ENCODE measurements at regions not wholly inside any gene's neighbourhood (a gene's known extent, or its start where the extent isn't known, plus 50 kb on each side); places are given as distances from the start of the nearest gene placed in this dataset.

GRCh38 chr4:12852338-12853307 is 631.5 kb downstream of the RAB28 start (continued):
- TF ChIP-seq REST (IDR thresholded peaks at IDR 0.05; ENCODE audit: unreplicated experiment) (no peak), CREB1 (CRISPR knock-in tag; IDR thresholded peaks at IDR 0.05; ENCODE audit: low read depth) (peak; percentile 44; the same call in 1 of the 2 replicates), ETS1 (IDR thresholded peaks at IDR 0.05) (no peak), EZH2phosphoT487 (IDR thresholded peaks at IDR 0.05; ENCODE audit: unreplicated experiment) (no peak), POLR2AphosphoS5 (IDR thresholded peaks at IDR 0.05; ENCODE audit: low read depth) (no peak), JUNB (IDR thresholded peaks at IDR 0.05; ENCODE audit: unreplicated experiment) (no peak)

- peaks cover 9% of the 10 kb centered on the region for H3K4me1 Mint-ChIP-seq
- 0 out of 2 replicates have a peak overlapping the region, but pooled peaks have one; percentile 10 for H3K27ac Mint-ChIP-seq
- H3K27me3 ChIP-seq (ENCODE audit: insufficient read depth): no peaks in the 10 kb centered on the region
- H3K9me2 ChIP-seq (ENCODE audit: insufficient read depth): no peaks in the 10 kb centered on the region; the same call in 1 of the 2 replicates
- H3F3A ChIP-seq (replicated peaks; ENCODE audit: low read depth): no peaks in the 10 kb centered on the region
- H3K4me3 Mint-ChIP-seq: no peak overlapping the region
- H3K79me2 ChIP-seq (replicated peaks; ENCODE audit: insufficient read depth): no peaks in the 10 kb centered on the region
- H3K36me3 Mint-ChIP-seq (ENCODE audit: low read depth): no peaks in the 10 kb centered on the region
- no peaks in the 10 kb centered on the region; the same call in 2 of the 3 replicates for H3K9me3 Mint-ChIP-seq
- ATAC-seq: peak; percentile 39
- 0 out of 2 replicates have a peak overlapping the region, but pooled peaks have one; percentile 7 for H3K4me2 ChIP-seq
- H4K20me1 ChIP-seq (replicated peaks; ENCODE audit: insufficient read depth): no peaks in the 10 kb centered on the region
- no peak overlapping the region; the same call in 1 of the 2 replicates for H2AFZ ChIP-seq
- H3K4me3 ChIP-seq: no peak overlapping the region
- peaks cover 1% of the 10 kb centered on the region for H3K27me3 Mint-ChIP-seq (ENCODE audit: insufficient read depth, low read depth, poor library complexity)
- DNase-seq (ENCODE audit: low spot score): peak; percentile 8
- H3K27ac ChIP-seq (ENCODE audit: low read depth): no peak overlapping the region
- no peaks in the 10 kb centered on the region for H3K36me3 ChIP-seq (ENCODE audit: insufficient read depth)
- H3K4me1 ChIP-seq (ENCODE audit: insufficient read depth): 0 out of 2 replicates have a peak, but pooled peaks cover 9% of the 10 kb centered on the region
- no peak for TF ChIP-seq STAT1 (IDR thresholded peaks at IDR 0.05; ENCODE audit: unreplicated experiment)
- no peak for TF ChIP-seq JUNB (IDR thresholded peaks at IDR 0.05; ENCODE audit: unreplicated experiment)
- no peak for TF ChIP-seq POLR2AphosphoS5 (IDR thresholded peaks at IDR 0.05; ENCODE audit: low read depth)
- no peak for TF ChIP-seq NANOG (IDR thresholded peaks at IDR 0.05; ENCODE audit: borderline replicate concordance)
- no peak for TF ChIP-seq ZNF462 (CRISPR knock-in tag; IDR thresholded peaks at IDR 0.05)
Measured at GRCh38 chr4:12846368-12846767, 637.8 kb downstream of the RAB28 start.
